RWPE2 (cell line): ENCODE measurements at regions not wholly inside any gene's neighbourhood (a gene's known extent, or its start where the extent isn't known, plus 50 kb on each side); places are given as distances from the start of the nearest gene placed in this dataset.

Experiments used
- ATAC-seq: fragments of 200-7000 bp; cut with Tn5 transposase; 3 replicates; pipeline ENCODE4 v1.9.1; 2021; ENCODE audit warnings: low read depth
- DNase-seq: peaks from one replicate; pipeline ENCODE4 v3.0.0-alpha.2; 2020; ENCODE audit warnings: low spot score
- H3K27ac ChIP-seq: fragments of 450-650 bp; 2 replicates; pipeline ENCODE4 v1.5.1; 2017; ENCODE audit warnings: mild to moderate bottlenecking; ENCODE audit not compliant: poor library complexity, severe bottlenecking
- H3K27me3 ChIP-seq: fragments of 250-450 bp; sonication (Bioruptor Pico); 2 replicates; pipeline ENCODE4 v1.5.1; 2021; ENCODE audit warnings: mild to moderate bottlenecking, moderate library complexity; ENCODE audit not compliant: insufficient read depth, poor library complexity, severe bottlenecking
- H3K36me3 ChIP-seq: fragments of 250-450 bp; sonication (Bioruptor Pico); 2 replicates; pipeline ENCODE4 v1.5.1; 2020; ENCODE audit warnings: low read depth, mild to moderate bottlenecking, moderate library complexity
- H3K4me1 ChIP-seq: fragments of 250-450 bp; sonication (Bioruptor Pico); 2 replicates; pipeline ENCODE4 v1.5.1; 2021; ENCODE audit warnings: mild to moderate bottlenecking, moderate library complexity; ENCODE audit not compliant: insufficient read depth, poor library complexity, severe bottlenecking
- H3K4me3 ChIP-seq: fragments of 250-450 bp; sonication (Bioruptor Pico); 2 replicates; pipeline ENCODE4 v1.5.1; 2021; ENCODE audit warnings: mild to moderate bottlenecking, moderate library complexity; ENCODE audit not compliant: severe bottlenecking
- H3K9me3 ChIP-seq: fragments of 250-450 bp; sonication (Bioruptor Pico); 2 replicates; pipeline ENCODE4 v1.5.1; 2021; ENCODE audit warnings: mild to moderate bottlenecking, moderate library complexity; ENCODE audit not compliant: severe bottlenecking
- CTCF ChIP-seq: fragments of 450-650 bp; IDR thresholded peaks from one replicate; pipeline ENCODE4 v1.5.1; 2017; ENCODE audit warnings: mild to moderate bottlenecking, moderate library complexity; ENCODE audit not compliant: poor library complexity, severe bottlenecking

- no peak for TF ChIP-seq CTCF
- no peak for ATAC-seq
Measured at GRCh38 chr21:15119486-15119885, 54.7 kb upstream of the NRIP1 start.

GRCh38 chr21:15121097-15121654 is 56.4 kb upstream of the NRIP1 start:
- no peak for ATAC-seq
- no peak for DNase-seq
- Histone ChIP-seq H3K9me3 (no peaks in the 10 kb centered on the region), H3K4me1 (no peaks in the 10 kb centered on the region), H3K4me3 (no peak overlapping the region), H3K36me3 (no peaks in the 10 kb centered on the region), H3K27ac (no peak overlapping the region), H3K27me3 (no peaks in the 10 kb centered on the region)
- no peak for TF ChIP-seq CTCF

More at GRCh38 chr21:15119486-15119885, 54.7 kb upstream of the NRIP1 start:
- Histone ChIP-seq H3K4me3 (no peak overlapping the region), H3K4me1 (no peaks in the 10 kb centered on the region), H3K9me3 (no peaks in the 10 kb centered on the region), H3K27ac (no peak overlapping the region), H3K27me3 (no peaks in the 10 kb centered on the region), H3K36me3 (no peaks in the 10 kb centered on the region)
- no peak for DNase-seq

- no peaks in the 10 kb centered on the region for H3K4me1 ChIP-seq
Measured at GRCh38 chr21:15121655-15122120, 56.9 kb upstream of the NRIP1 start.

GRCh38 chr21:15122241-15122640 is 57.4 kb upstream of the NRIP1 start:
- Histone ChIP-seq H3K27ac (no peak overlapping the region), H3K4me3 (no peak overlapping the region), H3K9me3 (no peaks in the 10 kb centered on the region), H3K4me1 (no peaks in the 10 kb centered on the region), H3K27me3 (no peaks in the 10 kb centered on the region), H3K36me3 (no peaks in the 10 kb centered on the region)
- no peak for ATAC-seq
- no peak for DNase-seq
- TF ChIP-seq CTCF, result no peak

More at GRCh38 chr21:15121655-15122120, 56.9 kb upstream of the NRIP1 start:
- H3K27ac ChIP-seq, result no peak overlapping the region
- no peaks in the 10 kb centered on the region for H3K9me3 ChIP-seq
- no peak for ATAC-seq
- no peaks in the 10 kb centered on the region for H3K36me3 ChIP-seq
- no peak for DNase-seq
- no peaks in the 10 kb centered on the region for H3K27me3 ChIP-seq
- no peak for TF ChIP-seq CTCF
- H3K4me3 ChIP-seq, result no peak overlapping the region

GRCh38 chr21:15124731-15125130 is 59.9 kb upstream of the NRIP1 start:
- Histone ChIP-seq H3K9me3 (no peaks in the 10 kb centered on the region), H3K27ac (no peak overlapping the region), H3K4me3 (no peak overlapping the region), H3K27me3 (no peaks in the 10 kb centered on the region), H3K36me3 (no peaks in the 10 kb centered on the region), H3K4me1 (no peaks in the 10 kb centered on the region)
- ATAC-seq, result no peak
- no peak for TF ChIP-seq CTCF
- DNase-seq, result no peak
